IPS DF 4.7 (cell line): ENCODE measurements at regions not wholly inside any gene's neighbourhood (a gene's known extent, or its start where the extent isn't known, plus 50 kb on each side); places are given as distances from the start of the nearest gene placed in this dataset.
A peak's percentile ranks its signal among the peaks of the same experiment; 100 is the strongest.
"Not testable (repeated sequence)": the region's sequence is repeated elsewhere in the genome, so short reads cannot be mapped to it uniquely, and the experiment has no call there.

ENCODE experiments used
- DNase-seq: peaks from one replicate; pipeline ENCODE4 v3.0.0-alpha.2; 2013; ENCODE audit warnings: low spot score; ENCODE audit errors: extremely low read depth

- no peak for DNase-seq
Observed at GRCh38 chr3:139199421-139200010, 144.3 kb upstream of the MRPS22 start.

- no peak for DNase-seq
Observed at GRCh38 chr3:139201446-139202225, 142.2 kb upstream of the MRPS22 start.

GRCh38 chr3:139202226-139202958 lies 141.4 kb upstream of the MRPS22 start:
- peak; percentile 38 for DNase-seq

GRCh38 chr3:139202959-139203349 lies 140.9 kb upstream of the MRPS22 start:
- DNase-seq: no peak

- DNase-seq: no peak
Observed at GRCh38 chr3:139203752-139204151, 140.1 kb upstream of the MRPS22 start.

GRCh38 chr3:139204728-139205127 lies 139.1 kb upstream of the MRPS22 start:
- DNase-seq: no peak

DNA sequence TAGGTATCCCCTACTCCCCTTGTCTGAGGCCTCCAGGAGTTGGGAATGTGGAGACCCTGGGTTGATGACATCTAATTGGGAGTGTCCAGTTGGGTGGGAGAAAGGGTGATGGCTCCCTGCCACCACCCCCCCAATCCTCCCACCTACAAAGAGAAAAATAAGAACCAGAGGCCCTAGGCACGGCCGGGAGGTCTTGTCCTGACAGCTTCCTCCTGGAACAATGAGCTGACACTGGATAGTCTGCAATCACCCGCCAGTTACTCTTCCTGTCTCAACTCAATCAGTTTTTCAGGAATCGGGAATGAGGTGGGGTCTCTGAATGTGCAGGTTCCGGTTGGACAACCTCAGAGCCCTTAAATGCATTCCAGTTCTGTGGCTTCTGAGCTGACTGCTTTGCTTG lies 129.9 kb upstream of the MRPS22 start:
- DNase-seq: no peak

GRCh38 chr3:139216958-139217357 lies 126.9 kb upstream of the MRPS22 start:
- DNase-seq: no peak

DNA sequence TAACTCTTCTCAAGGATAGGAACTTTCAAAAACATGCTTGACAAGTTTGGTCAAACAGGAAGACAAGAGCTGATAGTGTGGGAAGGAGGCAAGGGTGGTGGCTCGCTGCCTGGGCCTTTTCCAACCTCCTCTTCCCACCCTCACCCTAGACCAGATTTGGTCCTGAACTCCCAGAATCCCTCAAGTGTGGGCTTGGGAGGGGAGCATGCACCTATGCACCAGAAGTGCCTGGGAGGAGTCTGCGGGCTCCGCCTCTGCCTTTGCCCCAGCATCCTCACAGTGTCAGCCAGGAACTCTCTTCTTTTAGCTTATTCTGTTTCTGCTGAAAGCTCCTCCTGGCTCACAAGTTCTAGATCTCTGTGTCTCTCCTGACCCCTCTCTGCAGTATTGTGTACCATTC lies 126.2 kb upstream of the MRPS22 start:
- no peak for DNase-seq

GRCh38 chr3:139218046-139218445 lies 125.8 kb upstream of the MRPS22 start:
- DNase-seq: no peak

DNA sequence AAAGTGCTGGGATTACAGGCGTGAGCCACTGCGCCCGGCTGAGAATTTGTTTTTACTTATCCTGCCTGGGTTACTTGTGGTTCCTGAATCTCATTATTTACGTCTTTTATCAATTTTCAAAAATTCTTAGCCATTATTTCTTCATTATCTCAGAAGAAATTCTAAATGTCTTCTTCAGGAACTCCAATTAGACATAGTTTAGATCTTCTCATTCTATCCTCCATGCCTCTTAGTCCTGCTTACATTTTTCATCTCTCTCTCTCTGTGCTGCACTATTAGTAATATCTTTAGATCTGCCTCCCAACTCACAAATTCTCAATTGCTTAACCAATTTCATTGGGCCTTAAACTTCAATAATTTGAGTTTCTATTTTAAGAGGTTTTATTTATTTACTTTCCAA lies 124.4 kb upstream of the MRPS22 start:
- DNase-seq: no peak

DNA sequence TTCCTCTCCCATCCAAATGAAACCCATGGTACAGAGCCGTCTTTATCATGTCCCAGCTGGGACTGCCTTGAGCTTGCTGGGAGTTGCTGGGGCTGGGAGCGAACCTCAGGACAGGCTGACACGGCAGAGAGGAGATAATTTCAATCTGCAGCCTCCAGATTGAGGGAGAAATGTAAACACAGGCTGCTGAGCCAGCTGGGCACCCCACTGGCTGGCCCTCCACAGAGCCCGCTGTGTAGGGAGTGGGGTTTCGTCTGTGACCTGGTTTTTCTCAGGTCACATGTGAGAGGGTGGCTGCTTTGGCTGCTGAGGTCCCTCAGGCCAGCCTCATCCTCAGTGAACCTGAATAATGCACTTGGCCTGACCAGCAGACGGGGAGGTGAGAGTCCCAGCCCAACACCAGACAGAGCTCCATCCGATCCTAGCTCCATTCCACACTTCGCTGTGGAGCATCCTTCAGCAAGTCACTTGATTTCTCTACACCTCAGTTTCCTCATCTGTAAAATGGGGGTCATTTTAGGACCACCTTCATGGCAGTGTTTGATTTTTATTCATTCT lies 121.6 kb upstream of the MRPS22 start:
- no peak for DNase-seq

DNA sequence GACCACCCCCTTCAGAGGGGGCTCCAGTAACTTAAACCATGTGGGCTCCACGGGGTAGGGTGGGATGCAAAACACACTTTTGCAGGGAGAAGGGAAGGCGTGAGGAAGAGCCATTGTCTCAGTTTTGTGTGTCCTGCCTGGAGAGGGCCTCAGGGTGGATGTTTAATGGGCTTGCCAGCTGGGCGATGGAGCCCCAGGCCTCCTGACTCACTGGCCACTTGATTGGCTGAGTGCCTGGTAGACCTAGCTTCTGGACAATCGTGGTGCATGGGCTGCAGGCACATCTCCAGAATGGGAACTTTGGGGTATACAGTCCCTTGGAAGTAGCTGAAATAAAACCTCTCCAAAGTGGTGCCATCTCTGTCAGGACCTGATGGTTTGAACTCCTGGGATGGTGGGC lies 118.3 kb upstream of the MRPS22 start:
- DNase-seq: no peak

DNA sequence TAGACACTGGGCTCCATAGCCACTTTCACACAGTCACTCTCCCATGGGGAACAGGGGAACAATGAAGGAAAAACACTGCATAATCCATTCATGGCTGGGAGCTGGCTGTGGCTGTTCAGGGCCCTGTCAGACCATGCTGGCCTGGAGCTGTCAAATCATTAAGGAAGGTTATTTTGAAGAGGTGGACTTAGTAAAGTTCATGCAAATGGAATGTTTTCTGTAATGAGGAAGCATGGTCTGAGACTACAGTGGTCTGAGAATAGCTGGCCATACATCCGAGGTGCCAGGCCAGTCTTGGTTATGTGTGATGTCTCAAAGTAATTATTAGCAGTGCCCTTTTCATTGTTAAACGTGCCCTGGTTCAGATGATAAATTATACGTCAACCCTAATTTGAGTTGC lies 117.1 kb upstream of the MRPS22 start:
- DNase-seq: no peak

DNA sequence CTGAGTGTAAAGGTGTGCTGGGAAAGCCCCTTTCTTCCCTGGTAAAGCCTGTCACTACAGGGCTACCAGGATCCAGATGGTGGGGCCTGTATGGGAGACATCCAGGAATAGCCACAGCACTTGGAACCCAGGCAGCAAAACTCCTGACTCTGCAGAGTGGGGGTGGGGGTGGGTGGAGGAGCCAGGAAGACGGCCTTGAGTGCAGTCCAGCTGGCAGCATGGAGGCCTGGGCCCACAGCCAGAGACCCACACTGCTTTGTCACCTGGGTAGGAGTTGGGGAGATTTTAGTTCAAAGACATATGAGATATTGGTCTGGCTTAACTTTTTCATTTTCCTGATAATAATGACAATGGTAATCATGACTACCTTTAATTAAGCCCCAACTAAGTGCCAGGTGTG lies 116.7 kb upstream of the MRPS22 start:
- DNase-seq: no peak

DNA sequence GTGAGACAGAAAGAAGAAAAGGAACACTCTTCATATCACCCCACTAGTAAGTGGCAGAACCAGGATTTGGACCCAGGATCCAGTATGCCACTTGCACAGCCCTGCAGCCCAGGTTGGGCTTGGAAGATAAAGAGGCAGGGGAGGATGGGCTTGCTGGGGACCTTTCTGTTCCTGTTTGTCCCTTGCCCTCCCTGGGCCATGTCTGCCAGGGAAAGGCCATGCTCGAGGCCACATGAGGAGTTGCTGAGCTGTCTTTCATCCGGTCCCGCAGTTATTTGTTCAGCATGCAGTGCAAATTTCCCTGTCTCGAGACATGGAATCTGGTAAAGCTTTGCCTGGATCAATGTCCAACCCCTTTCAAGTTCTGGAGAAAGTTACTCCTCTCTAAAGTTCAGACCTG lies 116.0 kb upstream of the MRPS22 start:
- DNase-seq: no peak

DNA sequence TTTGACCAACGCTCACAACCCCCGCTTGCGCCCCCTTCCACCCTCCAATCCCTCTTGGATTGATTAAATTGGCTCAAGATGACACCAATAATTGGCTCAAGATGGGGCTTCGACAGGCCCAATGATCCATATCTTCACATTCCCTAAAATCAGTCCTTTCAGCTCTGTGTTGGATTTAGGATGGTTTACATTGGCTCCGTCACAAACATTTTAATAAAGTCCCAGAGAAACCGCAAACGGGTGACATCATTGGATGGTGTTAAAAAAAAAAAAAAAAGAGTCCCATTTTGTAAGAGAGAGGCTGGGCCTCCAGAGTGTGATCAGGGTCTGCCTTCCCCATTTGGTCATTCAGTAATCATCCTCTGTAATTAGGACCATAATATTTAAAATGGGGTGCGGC lies 113.4 kb upstream of the MRPS22 start:
- no peak for DNase-seq

DNA sequence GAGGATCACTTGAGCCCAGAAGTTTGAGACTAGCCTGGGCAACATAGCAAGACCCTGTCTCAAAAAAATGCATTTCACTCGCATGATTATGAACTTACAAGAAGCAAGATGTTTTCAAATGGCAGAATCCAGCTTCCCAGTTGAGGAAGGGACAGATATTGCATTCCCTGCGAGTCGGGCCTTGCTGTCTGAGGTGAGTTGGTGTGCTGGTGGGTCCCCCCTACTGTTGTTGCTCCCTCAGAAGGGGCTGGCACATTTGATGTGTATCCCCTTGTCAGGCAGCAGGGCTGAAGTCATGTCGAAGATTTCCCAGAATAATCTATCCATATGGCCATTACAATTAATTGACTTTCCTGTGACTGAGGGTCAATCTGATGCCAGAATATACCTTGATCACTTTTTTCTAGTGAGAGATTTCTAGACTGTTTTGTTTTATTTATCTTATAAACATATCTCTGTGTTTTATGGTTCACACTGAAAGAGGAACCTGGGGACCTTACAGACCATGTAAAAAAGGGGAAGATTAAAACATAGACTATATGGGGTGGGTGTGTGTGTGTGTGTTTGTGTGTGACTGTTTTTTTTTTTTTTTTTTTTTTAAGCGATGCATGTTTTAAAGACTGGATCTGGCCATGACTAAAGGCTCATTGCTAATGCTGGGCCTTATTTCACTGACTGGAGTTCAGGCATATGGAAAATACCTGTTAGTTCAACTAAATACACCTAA lies 112.1 kb upstream of the MRPS22 start:
- DNase-seq: no peak

DNA sequence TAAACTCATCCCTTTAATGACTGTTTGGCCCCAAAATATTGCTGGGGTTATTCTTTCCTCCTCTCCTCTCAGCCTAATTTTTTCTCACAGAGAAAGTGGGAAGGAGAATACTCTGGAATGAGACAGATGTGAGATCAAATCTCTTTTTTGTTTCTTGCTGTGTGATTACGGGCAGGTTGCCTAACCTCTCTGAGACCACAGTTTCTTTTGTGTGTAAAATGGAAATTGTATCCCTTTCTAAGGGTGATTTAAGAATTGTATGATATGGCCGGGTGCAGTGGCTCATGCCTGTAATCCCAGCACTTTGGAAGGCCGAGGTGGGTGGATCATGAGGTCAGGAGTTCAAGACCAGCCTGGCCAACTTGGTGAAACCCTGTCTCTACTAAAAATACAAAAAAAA lies 111.5 kb upstream of the MRPS22 start:
- not testable (repeated sequence) for DNase-seq

DNA sequence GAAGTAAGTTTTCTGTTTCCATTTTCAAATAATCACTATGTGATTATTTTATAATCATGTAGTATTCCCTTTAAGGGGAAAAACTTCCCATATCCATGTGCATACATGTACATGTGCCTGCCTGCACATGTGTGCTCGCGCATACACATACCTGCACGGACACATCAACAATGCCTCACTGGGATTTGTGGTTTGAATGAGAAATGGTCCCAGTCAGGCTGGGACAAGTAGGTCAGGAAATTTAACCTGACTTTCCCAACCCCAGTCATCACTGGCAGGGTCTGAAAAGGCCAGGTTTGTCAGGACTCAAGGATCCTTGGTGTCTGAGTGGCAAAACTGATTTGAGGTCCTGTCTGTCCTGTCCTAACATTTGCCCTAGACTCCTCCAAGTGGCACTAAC lies 109.3 kb upstream of the MRPS22 start:
- DNase-seq: no peak

- no peak for DNase-seq
Observed at GRCh38 chr3:139235192-139235591, 108.6 kb upstream of the MRPS22 start.

GRCh38 chr3:139236336-139236735 lies 107.5 kb upstream of the MRPS22 start:
- no peak for DNase-seq
